ENCODE measurements at regions not wholly inside any gene's neighbourhood (a gene's known extent, or its start where the extent isn't known, plus 50 kb on each side); places are given as distances from the start of the nearest gene placed in this dataset.
"Not testable (repeated sequence)": the region's sequence is repeated elsewhere in the genome, so short reads cannot be mapped to it uniquely, and the experiment has no call there.

DNA sequence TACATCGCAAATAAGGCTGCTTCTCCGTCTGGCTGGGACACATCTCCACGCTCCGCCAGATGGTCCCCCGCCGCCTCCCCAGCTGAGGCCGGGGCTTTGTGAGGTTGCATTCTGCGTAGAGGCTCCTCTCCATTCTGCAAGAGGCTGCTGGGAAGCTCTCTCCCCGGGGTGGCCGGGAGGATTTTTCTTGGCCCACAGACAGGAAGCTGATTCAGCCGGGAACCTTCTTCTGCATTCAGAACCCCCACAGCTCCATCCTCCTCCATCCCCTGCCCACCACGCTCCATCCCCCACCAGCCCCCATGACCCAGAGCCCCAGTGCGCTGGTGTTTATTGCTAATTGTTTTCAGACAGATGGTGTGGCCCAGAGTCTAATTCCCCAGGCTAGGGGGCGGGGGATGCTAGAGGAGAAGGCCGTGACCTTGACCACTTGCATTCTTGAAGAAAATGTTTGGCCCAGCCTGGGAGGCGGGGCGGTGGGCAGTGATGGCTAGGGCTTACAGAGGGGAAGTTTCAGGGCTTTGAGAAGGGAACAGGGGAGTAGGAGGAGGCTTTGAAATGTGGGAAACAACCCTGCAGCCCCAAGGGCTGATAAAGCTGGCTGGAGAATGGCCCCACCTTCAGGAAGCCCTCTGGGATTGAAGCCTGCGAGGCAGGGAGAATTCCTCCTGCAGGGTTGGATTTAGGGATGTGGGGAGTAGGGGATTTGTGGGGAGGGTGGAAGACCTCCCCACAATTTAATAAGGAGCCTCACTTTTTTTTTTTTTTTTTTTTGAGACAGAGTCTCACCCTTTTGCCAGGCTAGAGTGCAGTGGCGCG lies 88.5 kb upstream of the NCOR2 start:
- DNase-seq = peak; percentile 72 to 98 (median 81)

DNA sequence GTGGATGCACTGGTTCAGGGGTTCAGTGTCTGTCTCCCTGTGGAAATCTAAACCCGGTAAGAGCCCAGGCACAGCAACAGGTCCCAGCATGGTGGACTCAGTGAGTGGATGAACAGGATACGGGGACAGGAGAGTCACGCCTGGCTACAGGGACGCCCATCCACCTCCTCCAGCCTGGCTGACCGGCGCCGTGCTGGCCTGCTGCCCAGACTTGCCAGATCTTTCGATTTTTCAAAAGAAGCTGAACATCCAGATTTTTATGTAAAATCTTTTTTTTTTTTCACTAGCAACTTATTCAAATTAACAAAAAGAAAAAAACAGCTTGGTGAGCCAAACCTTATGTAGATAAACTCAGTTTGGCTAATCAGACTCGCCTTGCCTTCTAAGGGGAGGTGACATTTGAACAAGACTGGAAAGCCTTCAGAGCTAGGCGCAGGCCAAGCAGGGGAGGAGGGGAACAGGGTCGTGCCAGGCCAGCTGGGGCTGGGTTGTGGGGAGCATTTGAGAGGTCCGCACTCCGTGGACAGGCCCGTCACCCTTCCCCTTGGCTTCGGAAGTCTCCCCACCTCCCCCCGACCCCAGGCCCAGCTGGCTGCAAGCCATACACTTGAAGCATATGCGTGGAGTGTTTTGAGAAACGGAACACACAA lies 87.8 kb upstream of the NCOR2 start:
- peak in 9 of 10 donors; percentile 65 to 96 (median 76) for DNase-seq

More for the DNA sequence above, 88.5 kb upstream of the NCOR2 start:
- intact Hi-C loops (cut with DNase I) = loop anchor here (2.0 to 5.0 kb wide), 2 partner anchors 89 to 106 kb away; partner anchors contain the start of gene NCOR2

DNA sequence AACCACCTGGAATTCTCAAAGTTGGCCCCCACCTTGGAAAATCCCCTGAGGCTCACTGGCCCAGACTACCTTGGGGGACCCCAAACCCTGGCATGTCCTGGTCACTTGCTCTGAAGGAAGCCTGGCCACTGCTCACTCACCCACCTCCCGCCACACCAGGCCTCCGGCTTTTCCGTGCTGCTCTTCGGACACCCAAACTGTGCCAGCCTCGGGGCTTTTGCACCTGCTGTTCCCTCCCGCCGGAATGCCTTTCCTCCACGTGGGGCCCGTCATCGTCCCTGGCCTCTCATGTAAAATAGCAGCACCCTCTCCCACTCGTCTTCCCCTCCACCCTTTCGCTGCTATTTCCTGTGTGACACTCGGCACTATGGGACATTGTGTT lies 87.2 kb upstream of the NCOR2 start:
- intact Hi-C loops (cut with DNase I) = loop anchor here (2.0 to 5.0 kb wide), 2 partner anchors 88 to 108 kb away; partner anchors contain the start of gene NCOR2
- DNase-seq = no peak

More for the DNA sequence above, 87.8 kb upstream of the NCOR2 start:
- intact Hi-C loops (cut with DNase I) = loop anchor here (2.0 to 5.0 kb wide), 2 partner anchors 88 to 107 kb away; partner anchors contain the start of gene NCOR2

DNA sequence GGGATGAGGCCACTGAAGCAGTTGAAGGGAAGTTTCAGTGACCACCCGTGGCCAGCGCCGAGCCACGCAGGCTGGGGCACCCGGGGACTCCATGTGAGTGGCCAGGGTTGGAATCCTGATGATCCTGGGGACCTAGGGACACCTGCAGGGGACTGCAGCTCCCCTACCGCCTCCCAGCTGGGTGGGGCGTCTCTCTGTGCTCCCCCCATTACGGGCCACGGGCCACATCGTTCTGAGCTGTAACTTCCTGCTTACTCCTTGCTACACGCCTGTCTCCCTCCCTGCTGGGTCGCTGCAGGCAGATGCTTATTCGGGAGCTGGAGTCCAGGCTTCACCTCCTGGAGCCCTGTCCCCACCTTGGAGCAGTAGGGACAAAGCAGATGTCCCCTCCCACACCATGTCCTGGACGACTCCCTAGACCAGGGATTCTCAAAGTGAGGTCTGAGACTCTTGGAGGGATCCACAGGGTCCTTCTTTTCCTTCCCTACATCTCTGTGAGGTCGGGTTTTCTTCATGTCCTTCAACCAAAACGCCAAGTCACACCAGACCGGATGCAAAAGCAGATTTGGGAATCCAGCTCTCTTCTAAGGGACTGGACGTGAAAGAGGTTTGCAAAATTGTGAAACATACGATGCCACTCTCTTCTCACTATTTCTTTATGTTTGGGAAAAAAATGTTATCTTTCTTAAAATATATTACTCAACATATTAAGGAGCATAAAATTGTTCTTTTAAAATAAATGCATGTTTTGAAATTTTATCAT lies 85.9 kb upstream of the NCOR2 start:
- intact Hi-C loops (cut with DNase I) = no loop called here
- DNase-seq = no peak

DNA sequence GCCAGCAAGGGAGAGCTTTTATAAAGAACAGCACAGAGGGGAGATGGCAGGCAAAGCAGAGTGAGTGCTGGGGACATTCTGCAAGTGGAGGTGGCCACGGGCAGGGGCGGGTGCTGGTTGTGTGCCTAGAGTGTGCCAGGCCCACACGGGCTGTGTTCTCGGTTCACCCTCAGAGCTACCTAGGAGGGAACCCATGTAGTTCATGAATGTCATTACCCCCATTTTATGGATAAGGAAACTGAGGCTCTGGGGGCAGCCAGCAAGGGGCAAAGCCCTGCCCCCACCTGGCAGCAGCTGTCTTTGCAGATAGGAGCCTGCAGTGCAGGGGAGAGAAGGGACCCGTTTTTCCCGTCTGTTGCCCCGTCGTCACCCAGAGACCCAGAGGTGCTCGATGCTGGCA lies 85.2 kb upstream of the NCOR2 start:
- no peak for DNase-seq

DNA sequence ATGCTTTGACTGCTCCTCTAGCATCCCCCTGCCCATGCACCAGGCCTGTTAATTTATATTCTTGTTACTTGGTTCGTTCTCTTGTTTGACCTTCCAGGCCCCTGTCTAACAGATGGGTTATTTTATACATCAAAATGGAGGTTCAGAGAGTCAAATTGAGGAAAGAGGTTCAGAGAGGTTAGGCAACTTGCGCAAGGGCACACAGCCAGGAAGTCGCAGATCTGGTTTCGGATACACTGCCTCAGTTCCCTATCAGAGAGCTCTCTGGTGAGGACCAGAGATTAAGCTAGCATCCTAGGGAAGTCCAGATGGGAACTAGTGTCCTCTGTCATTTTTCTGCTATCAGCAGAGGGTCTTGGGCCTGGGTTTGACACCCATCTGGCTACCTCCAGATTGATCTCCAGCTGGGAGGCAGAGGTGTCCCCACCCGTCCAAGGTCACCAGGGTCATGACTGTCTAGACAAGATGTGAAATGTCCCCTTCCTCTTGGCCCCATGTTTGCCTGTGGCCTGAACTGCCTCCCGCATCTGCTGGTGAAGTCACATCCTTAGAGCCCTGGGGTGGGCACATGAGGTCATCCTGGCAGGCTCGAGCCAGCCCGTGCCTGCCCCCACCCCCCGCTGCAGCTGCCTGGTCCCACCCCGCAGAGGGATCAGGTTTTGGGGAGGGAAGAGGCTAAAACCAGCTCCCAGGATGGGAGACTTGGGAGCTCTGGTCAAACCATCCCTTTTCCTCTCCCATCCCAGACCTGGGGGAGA lies 84.3 kb upstream of the NCOR2 start:
- peak in 1 of 10 donors; percentile 42 for DNase-seq
- intact Hi-C loops (cut with DNase I) = no loop called here

More for the DNA sequence above, 85.2 kb upstream of the NCOR2 start:
- intact Hi-C loops (cut with DNase I) = no loop called here

DNA sequence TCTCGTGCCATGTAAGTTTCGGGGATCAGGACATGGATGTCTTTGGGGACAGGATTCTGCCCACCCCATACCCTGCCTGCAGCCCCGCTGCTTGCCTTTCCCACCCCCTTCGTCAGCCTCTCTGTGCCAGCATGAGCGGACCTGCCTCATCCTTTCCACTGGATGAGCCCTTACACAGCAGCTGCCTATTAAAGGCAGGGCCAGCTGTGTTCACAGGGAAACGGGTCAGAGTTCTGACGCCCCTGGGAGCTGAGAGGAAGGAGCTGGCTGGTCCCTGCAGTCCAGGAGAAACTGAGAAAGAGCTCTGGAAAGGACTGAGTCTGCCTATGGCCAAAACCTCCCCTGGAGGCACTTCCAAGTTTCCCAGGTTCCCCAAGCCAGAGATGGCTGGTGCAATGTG lies 83.5 kb upstream of the NCOR2 start:
- intact Hi-C loops (cut with DNase I) = no loop called here

DNA sequence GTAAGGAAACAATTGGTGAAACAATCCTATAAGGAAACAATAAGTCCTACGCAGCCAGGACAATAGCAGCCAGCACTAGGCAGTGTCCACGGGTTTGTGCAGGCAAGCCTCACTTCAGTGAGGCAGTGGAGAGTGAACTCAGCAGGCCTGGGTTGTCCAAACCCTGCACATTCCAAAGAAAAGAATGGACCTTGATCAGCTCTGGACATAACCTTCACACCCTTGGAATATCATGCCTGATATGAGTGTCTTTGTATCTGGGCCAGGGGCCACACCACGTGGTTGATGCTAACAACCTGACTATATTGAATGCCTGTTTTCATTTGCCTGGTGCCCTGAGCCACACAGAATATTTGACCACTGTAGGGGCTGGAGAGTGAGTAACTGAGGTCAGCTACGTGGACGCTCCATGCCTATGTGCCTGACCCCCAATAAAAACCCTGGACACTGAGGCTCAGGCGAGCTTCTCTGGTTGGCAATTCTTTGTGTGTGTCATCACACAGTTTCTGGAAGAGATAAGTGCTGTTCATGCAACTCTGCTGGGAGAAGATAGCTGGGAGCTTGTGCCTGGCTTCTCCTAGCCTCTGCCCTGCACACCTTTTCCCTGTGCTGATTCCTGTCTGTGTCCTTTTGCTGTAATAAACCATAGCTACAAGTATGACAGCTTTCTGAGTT lies 81.4 kb upstream of the NCOR2 start:
- intact Hi-C loops (cut with DNase I) = no loop called here
- DNase-seq = no peak

More for the DNA sequence above, 83.5 kb upstream of the NCOR2 start:
- DNase-seq = no peak

DNA sequence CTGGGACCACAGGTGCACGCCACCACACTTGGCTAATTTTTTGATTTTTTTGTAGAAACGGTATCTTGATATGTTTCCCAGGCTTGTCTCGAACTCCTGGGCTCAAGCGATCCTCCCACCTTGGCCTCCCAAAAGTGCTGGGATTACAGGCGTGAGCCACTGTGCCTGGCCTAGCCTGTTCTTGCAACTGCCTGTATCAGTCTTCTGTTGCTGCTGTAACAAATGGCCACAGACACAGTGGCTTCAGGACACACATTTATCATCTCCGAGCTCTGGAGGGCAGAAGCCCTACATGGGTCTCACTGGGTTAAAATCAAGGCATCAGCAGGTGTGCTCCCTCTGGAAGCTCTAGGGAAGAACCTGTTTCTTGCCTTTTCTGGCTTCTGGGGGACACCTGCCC lies 79.9 kb upstream of the NCOR2 start:
- intact Hi-C loops (cut with DNase I) = no loop called here
- DNase-seq = no peak

DNA sequence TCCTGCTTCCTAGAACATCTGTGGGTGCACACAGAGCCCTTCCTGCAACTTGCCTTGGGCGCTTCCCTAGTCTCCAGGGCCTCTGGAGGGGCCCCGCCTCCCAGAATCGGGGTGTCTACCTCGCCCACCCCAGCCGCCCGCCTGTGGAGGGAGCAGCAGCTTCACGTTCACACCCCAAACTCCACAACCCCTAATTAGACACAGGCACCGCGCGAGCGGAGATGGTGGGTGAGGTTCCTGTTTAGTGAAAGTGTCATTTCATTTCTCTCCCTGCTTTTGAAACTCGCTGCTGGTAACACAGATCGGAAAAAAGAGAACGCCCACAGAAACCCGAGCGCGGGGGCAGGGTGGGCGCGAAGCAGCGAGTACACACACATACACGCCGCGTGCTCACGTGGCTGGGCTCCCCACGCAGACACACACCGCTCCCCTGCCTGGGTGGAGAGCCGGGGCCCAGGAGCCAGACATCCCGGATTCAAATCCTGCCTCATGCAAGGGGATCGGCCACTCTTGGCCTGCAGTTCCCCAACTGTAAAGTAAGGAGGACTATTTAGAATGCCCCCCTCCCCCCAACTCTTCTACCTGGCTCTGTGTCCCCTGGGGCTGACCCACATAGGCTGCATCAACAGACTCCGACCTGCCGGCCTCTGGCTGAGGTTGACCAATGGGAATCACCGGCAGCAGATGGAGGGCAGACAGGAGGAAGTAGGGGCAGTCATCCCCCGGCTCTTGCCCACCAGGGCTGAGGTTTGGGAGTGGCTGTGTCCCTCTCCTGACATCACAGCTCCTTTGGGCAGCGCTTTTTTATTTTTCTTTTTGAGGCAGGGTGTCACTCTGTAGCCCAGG lies 79.2 kb upstream of the NCOR2 start:
- DNase-seq = peak in 8 of 10 donors; percentile 44 to 94 (median 74)
- intact Hi-C loops (cut with DNase I) = no loop called here

DNA sequence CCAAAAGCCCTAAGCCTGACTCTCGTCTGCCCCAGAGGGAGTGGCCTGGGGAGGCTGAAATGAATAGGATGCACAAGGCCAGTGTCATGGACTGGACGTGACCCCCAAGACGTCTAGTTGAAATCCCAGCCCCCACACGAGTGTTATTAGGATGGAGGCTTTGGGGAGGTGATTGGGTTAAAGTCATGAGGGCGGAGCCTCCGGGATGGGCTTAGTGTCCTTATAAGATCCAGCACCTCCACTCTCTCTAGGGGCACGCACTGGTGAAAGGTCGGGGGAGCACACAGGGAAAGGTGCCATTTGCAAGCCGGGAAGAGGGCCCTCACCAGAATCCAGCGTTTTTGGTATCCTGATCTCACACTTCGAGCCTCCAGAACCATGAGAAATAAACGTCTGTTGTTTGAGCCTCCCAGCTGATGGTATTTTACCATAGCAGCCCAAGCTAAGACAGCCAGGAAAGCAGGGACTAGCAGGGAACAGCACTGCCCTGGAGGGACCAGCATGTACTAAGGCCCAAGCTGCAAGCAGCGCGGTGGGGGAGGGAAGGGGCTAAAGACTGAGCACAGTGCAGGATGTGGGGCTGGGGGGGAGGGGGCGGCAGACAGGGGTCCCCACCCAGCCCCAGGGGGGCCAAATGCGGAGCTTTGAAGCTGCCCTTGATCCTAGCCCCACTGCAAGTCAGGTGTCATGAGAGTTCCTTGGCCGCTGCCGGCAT lies 78.3 kb upstream of the NCOR2 start:
- peak in 2 of 10 donors; percentile 29 to 61 for DNase-seq
- intact Hi-C loops (cut with DNase I) = no loop called here

DNA sequence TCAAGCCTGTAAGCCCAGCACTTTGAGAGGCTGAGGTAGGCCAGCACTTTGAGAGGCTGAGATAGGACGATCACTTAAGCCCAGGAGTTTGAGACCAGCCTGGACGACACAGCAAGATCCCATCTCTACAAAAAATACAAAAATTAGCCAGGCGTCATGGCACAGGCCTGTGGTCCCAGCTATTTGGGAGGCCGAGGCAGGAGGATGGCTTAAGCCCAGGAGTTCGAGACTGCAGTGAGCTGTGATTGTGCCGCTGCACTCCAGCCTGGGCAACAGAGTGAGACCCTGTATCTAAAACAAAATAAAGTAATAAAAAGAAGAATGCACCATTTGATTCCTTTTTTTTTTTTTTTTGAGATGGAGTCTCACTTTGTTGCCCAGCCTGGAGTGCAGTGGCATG lies 76.4 kb upstream of the NCOR2 start:
- peak in 2 of 10 donors; percentile 23 to 61 for DNase-seq
- intact Hi-C loops (cut with DNase I) = not testable (repeated sequence)

DNA sequence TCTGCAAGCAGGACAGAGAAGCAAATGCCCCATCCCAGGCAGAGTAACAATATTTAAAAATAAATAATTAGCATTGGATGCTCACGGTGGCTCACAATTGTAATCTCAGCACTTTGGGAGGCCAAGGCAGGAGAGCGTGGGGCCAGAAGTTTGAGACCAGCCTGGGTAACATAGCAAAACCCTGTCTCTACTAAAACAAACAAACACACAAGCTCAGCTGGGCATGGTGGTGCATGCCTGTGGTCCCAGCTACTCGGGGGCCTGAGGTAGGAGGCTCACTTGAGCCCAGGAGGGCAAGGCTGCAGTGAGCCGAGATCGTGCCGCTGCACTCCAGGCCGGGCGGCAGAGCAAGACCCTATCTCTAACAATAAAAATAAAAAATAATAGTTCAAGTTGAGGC lies 74.7 kb upstream of the NCOR2 start:
- intact Hi-C loops (cut with DNase I) = no loop called here
- DNase-seq = peak in 1 of 10 donors; percentile 10

DNA sequence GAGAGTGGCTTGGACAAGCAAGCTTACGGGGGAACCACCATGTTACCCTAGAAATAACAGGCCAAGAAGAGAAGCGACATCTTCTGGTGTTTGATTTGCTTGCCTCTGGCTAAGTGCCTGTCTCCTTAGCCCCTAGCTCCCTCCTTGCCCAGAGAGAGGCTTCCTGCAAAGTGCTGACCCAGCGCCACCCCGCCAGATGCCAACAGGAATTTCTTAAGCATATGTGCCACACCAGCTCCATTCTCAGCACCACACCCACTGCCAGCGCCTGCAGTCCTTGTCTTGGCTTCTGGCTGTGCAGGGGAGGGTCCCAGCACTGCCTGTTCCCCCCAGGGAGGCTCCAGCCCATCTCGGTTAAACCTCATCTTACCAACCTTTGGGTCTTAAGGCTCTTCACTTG lies 74.2 kb upstream of the NCOR2 start:
- peak in 1 of 10 donors; percentile 6 for DNase-seq
- intact Hi-C loops (cut with DNase I) = no loop called here

DNA sequence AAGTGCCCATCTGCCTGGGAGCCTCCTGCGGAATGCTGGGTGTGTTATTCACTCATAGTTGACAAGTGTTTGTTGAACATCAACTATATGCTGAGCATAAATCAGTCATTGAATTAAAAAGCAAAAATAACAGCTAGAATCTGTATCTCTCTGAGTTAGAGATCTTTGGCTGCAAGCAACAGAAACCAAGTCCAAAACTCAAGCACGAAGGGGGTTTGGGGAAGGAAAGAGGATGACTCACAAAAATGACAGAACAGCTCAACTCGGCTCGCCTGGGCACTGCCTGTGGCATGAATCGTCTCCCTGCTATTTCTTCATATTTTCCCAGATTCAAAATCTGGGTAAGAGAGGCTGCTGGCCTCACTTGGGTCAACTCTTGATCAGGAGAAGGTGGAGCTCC lies 72.6 kb upstream of the NCOR2 start:
- intact Hi-C loops (cut with DNase I) = no loop called here
- DNase-seq = peak in 1 of 10 donors; percentile 62

DNA sequence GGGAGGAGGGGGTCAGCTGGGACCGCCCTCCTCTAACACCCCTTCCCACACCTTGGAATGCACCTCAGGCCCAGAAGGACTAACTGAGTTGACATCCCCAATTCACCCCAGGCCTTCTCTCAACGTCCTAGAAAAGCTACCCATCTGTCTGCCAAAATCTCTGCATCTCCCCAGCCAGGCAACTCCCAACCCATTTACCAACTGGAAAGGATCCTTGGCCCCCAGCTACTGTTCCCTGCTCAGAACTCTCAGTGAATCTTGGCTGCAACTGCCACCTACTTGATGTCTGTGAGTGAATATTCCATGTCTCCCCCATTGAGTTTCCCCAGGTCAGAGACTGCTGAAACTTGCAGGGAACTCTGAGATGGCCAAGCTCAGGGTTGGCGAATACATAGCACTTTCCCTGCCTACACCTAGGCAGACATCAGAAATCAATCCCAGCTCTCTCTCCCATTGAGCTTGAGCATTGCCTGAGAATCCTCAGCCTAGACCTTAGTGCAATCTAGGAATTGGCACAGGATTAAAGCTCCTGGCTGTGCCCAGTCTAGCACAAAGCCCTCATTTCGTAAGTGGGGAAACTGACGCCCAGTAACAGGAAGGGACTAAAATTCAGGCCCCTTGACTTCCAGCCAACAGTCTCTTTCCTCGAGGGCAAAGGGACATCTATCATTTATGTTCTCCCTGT lies 71.9 kb upstream of the NCOR2 start:
- DNase-seq = peak in 1 of 10 donors; percentile 18
- intact Hi-C loops (cut with DNase I) = no loop called here

DNA sequence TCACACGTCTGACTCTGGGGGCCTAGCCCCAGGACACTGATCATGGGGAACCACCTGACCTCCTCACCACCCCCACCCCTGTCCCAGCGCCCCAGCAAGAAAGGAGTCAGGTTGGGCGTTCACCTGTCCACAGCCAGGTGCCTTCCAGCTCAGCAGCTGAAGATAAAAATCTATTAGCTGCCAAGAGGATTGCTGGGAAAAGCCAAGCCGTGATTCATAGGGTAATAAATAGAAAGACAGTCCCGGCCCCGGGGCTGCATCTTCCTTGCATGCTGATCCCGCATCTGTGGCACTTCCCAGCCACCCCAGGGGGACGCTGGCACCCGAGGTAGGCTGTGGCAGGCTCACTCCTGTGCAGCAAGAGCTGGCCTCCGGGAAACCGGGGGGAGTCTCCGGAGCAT lies 70.2 kb upstream of the NCOR2 start:
- intact Hi-C loops (cut with DNase I) = no loop called here
- DNase-seq = no peak
